HepG2 (cell line): ENCODE measurements at regions not wholly inside any gene's neighbourhood (a gene's known extent, or its start where the extent isn't known, plus 50 kb on each side); places are given as distances from the start of the nearest gene placed in this dataset.

Experiments used
- ATAC-seq: fragments of 200-7000 bp; cut with Tn5 transposase; 3 replicates; pipeline ENCODE4 v1.9.1; 2020; ENCODE audit warnings: mild to moderate bottlenecking, moderate library complexity
- BruUV-seq: library from RNA; stranded (reverse); fragments of 400-500 nt; replicated peaks from 2 replicates; lab custom pipeline; 2021; lab: Mats Ljungman, UMichigan
- CTCF ChIA-PET: fragments of 300-600 bp; formaldehyde crosslinking; extraction: SDS; loops from one replicate; lab custom pipeline; 2021; ENCODE audit warnings: low total read pairs, inconsistent platforms, low intra/inter-chr PET ratio; lab: Yijun Ruan, JAX
- POLR2A ChIA-PET: fragments of 350-600 bp; sonication (Branson Sonifier 250); formaldehyde crosslinking; loops from one replicate; lab custom pipeline; 2020; ENCODE audit warnings: antibody characterized with exemption, inconsistent platforms; lab: Yijun Ruan, JAX
- DNase-seq: peaks from one replicate; pipeline ENCODE4 v3.0.0-alpha.2; 2015; ENCODE audit warnings: low spot score
- FAIRE-seq: peaks from 3 replicates; lab custom pipeline; 2011; peaks lifted over from hg19 to GRCh38; lab: Jason Lieb, UNC
- H2AFZ ChIP-seq: one replicate; pipeline ENCODE4 v1.6.1; 2011; ENCODE audit warnings: low read length, inconsistent platforms
- H3K27ac ChIP-seq: fragments of 300-600 bp; 3 replicates; pipeline ENCODE4 v1.8.0; 2011; ENCODE audit warnings: mixed run types, mild to moderate bottlenecking, mixed read lengths, low read length, inconsistent platforms; ENCODE audit not compliant: insufficient read depth; ENCODE audit errors: extremely low read length
- H3K27me3 ChIP-seq, 2 experiments: fragments of 200-600 bp in 1 of 2; 2 replicates in 1 of 2; 3 replicates in 1 of 2; pipeline versions ENCODE4 v1.6.0 to v1.8.0; 2011; ENCODE audit warnings: low read length in 2 of 2, mild to moderate bottlenecking in 2 of 2, moderate library complexity in 2 of 2, inconsistent platforms in 1 of 2; ENCODE audit not compliant: insufficient read depth in 2 of 2, control insufficient read depth in 1 of 2
- H3K36me3 ChIP-seq, 2 experiments: fragments of 200-600 bp in 1 of 2; replicated peaks in 1 of 2; 2 replicates in 1 of 2; 3 replicates in 1 of 2; pipeline versions ENCODE4 v1.5.1 to v1.8.0; 2011; ENCODE audit warnings: low read length in 2 of 2, inconsistent platforms in 1 of 2; ENCODE audit not compliant: insufficient read depth in 2 of 2, control insufficient read depth in 1 of 2
- H3K4me1 ChIP-seq: 2 replicates; pipeline ENCODE4 v1.5.1; 2012; ENCODE audit warnings: low read length, inconsistent platforms; ENCODE audit not compliant: insufficient read depth
- H3K4me2 ChIP-seq: 2 replicates; pipeline ENCODE4 v1.6.0; 2011; ENCODE audit warnings: low read depth, low read length, inconsistent platforms
- H3K4me3 ChIP-seq, 3 experiments: fragments of 200-600 bp in 1 of 3; sonication (generic), shearing (Covaris generic) in 1 of 3; replicated peaks in 1 of 3; 2 replicates each; pipeline ENCODE4 v1.5.1; 2011 to 2016; ENCODE audit warnings: low read length in 3 of 3, inconsistent platforms in 2 of 3, low read depth in 2 of 3, mild to moderate bottlenecking in 2 of 3, control low read depth in 1 of 3, mixed read lengths in 1 of 3; ENCODE audit not compliant: insufficient read depth in 1 of 3
- H3K79me2 ChIP-seq: one replicate; pipeline ENCODE4 v1.6.1; 2011; ENCODE audit warnings: low read length, inconsistent platforms; ENCODE audit not compliant: insufficient read depth
- H3K9ac ChIP-seq: 2 replicates; pipeline ENCODE4 v1.6.0; 2011; ENCODE audit warnings: mild to moderate bottlenecking, low read depth, low read length, inconsistent platforms; ENCODE audit not compliant: insufficient read depth
- H3K9me3 ChIP-seq: 2 replicates; pipeline ENCODE4 v1.5.1; 2012; ENCODE audit warnings: mild to moderate bottlenecking, low read length
- H4K20me1 ChIP-seq: 2 replicates; pipeline ENCODE4 v1.6.0; 2011; ENCODE audit warnings: inconsistent platforms, mild to moderate bottlenecking, low read length, moderate library complexity; ENCODE audit not compliant: insufficient read depth
- CENPT ChIP-seq: sonication (generic); formaldehyde crosslinking; IDR thresholded peaks from 2 replicates; pipeline ENCODE4 v1.8.0; 2022; ENCODE audit warnings: low read depth, mild to moderate bottlenecking, moderate library complexity, missing genetic modification reagents
- NCOA2 ChIP-seq: sonication (generic); formaldehyde crosslinking; IDR thresholded peaks from 2 replicates; pipeline ENCODE4 v1.8.0; 2022; ENCODE audit warnings: inconsistent platforms
- PPARG ChIP-seq: conservative IDR thresholded peaks from 2 replicates; pipeline ENCODE4 v1.6.1; 2016; ENCODE audit warnings: missing biosample characterization, missing genetic modification reagents
- ZC3H13 ChIP-seq: sonication (generic); formaldehyde crosslinking; IDR thresholded peaks from 2 replicates; pipeline ENCODE4 v1.8.1; 2023; ENCODE audit warnings: mild to moderate bottlenecking, missing genetic modification reagents, moderate library complexity
- ZNF253 ChIP-seq: sonication (generic); formaldehyde crosslinking; IDR thresholded peaks from 2 replicates; pipeline ENCODE4 v1.8.0; 2022; ENCODE audit warnings: mild to moderate bottlenecking, missing genetic modification reagents, borderline replicate concordance
- ZNF335 ChIP-seq: sonication (generic); formaldehyde crosslinking; IDR thresholded peaks from 2 replicates; pipeline ENCODE4 v1.4.0; 2020; ENCODE audit warnings: missing genetic modification reagents
- ZNF34 ChIP-seq: sonication (generic); formaldehyde crosslinking; IDR thresholded peaks from 2 replicates; pipeline ENCODE4 v1.4.0; 2020; ENCODE audit warnings: mild to moderate bottlenecking, missing genetic modification reagents, borderline replicate concordance
- ZNF547 ChIP-seq: sonication (generic); formaldehyde crosslinking; IDR thresholded peaks from 2 replicates; pipeline ENCODE4 v1.5.1; 2020; ENCODE audit warnings: mild to moderate bottlenecking, missing genetic modification reagents
- ZNF678 ChIP-seq: sonication (generic); formaldehyde crosslinking; IDR thresholded peaks from 2 replicates; pipeline ENCODE4 v1.4.0; 2020; ENCODE audit warnings: mild to moderate bottlenecking, missing genetic modification reagents
- ZNF788 ChIP-seq: sonication (generic); formaldehyde crosslinking; IDR thresholded peaks from 2 replicates; pipeline ENCODE4 v1.5.0; 2020; ENCODE audit warnings: mild to moderate bottlenecking, missing genetic modification reagents, borderline replicate concordance
- WGBS: methylation state at CpG from one replicate; pipeline ENCODE4 v1.1.6; 2017; ENCODE audit warnings: low lambda C conversion rate; 5-methylcytosine and 5-hydroxymethylcytosine counted together
- in situ Hi-C: cut with HindIII; loops from 2 replicates; pipeline ENCODE4 v1.10.0; 2017; ENCODE audit warnings: low pct_unique_long_range_greater_than_20kb; ENCODE audit not compliant: extremely low pct_ligation_motif_present
- intact Hi-C: fragments of 100-400 bp; cut with micrococcal nuclease; formaldehyde crosslinking; loops from one replicate; pipeline ENCODE4 v1.10.0; 2022; ENCODE audit not compliant: unreplicated experiment
- TF ChIP-seq, protein P1 (sequence below): sonication (generic); formaldehyde crosslinking; IDR thresholded peaks from 2 replicates; pipeline ENCODE4 v1.9.0; 2021; ENCODE audit warnings: missing genetic modification reagents, borderline replicate concordance
- TF ChIP-seq, protein P2 (sequence below): sonication (generic); formaldehyde crosslinking; IDR thresholded peaks from 2 replicates; pipeline ENCODE4 v1.8.0; 2022; ENCODE audit warnings: low read depth, missing genetic modification reagents
- TF ChIP-seq, protein P3 (sequence below): sonication (generic); formaldehyde crosslinking; IDR thresholded peaks from 2 replicates; pipeline ENCODE4 v1.4.0; 2020; ENCODE audit warnings: mild to moderate bottlenecking, missing genetic modification reagents, borderline replicate concordance
- TF ChIP-seq, protein P4 (sequence below): sonication (generic); formaldehyde crosslinking; IDR thresholded peaks from 2 replicates; pipeline ENCODE4 v1.5.0; 2020; ENCODE audit warnings: missing genetic modification reagents

DNA sequence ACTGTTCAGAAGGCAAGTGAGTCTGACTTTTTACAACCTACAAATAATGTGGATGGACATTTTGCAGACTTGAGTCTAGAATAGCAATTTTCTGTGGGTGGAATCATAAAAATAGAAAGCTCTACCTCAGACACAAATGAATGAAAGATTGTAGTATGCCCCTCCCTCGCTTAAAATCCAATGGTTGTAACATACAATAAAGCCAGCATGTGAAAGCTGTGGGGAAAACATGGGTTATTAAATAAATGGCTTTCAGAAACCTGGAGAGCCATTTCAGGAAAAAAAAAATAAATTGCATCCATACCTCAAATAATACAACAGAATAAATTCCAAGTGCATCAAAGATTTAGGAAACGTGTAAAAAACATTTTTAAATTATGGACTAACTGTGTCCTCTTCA lies 123.1 kb upstream of the MON1B start (continued):
- TF ChIP-seq, protein P1, sequence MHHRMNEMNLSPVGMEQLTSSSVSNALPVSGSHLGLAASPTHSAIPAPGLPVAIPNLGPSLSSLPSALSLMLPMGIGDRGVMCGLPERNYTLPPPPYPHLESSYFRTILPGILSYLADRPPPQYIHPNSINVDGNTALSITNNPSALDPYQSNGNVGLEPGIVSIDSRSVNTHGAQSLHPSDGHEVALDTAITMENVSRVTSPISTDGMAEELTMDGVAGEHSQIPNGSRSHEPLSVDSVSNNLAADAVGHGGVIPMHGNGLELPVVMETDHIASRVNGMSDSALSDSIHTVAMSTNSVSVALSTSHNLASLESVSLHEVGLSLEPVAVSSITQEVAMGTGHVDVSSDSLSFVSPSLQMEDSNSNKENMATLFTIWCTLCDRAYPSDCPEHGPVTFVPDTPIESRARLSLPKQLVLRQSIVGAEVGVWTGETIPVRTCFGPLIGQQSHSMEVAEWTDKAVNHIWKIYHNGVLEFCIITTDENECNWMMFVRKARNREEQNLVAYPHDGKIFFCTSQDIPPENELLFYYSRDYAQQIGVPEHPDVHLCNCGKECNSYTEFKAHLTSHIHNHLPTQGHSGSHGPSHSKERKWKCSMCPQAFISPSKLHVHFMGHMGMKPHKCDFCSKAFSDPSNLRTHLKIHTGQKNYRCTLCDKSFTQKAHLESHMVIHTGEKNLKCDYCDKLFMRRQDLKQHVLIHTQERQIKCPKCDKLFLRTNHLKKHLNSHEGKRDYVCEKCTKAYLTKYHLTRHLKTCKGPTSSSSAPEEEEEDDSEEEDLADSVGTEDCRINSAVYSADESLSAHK: no peak
- TF ChIP-seq ZNF678 (CRISPR knock-in tag): no peak
- no peak for TF ChIP-seq ZNF788
- no peak for TF ChIP-seq ZNF335
- TF ChIP-seq NCOA2 (CRISPR knock-in tag): no peak
- no peak for TF ChIP-seq ZC3H13 (CRISPR knock-in tag)
- TF ChIP-seq ZNF34 (CRISPR knock-in tag): no peak
- TF ChIP-seq, all 625 proteins: peak for 0

DNA sequence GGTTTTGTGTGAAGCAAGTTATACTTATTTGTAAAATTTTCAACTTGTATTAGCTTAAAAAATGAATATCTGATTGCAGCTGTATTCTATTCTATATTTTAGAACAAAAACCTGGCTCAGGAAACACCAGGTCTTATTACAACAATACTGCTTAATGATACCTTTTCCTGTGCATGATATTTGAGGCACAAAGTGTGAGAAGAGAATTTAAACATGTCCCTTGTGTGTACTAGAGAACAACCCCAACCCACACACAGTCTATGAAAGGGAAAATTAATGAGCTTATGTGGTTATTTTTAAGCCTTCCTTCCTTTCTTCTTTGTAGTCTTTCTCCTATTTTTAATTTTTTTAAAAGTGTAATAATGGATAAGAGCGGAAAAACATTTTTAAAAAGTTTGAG lies 122.6 kb upstream of the MON1B start:
- intact Hi-C loops (no loop called here), in situ Hi-C loops (no loop called here)
- Histone ChIP-seq H3K4me3 (no peak overlapping the region), H3K4me1 (no peaks in the 10 kb centered on the region), H3K9me3 (no peaks in the 10 kb centered on the region), H3K9ac (no peak overlapping the region), H3K36me3 (no peaks in the 10 kb centered on the region), H2AFZ (no peak overlapping the region), H3K27me3 (no peaks in the 10 kb centered on the region), H3K79me2 (no peaks in the 10 kb centered on the region), H4K20me1 (no peaks in the 10 kb centered on the region), H3K27ac (no peak overlapping the region), H3K4me2 (no peak overlapping the region)
- ATAC-seq (no peak), DNase-seq (no peak), FAIRE-seq (no peak)
- ChIA-PET CTCF (no interaction called here), POLR2A (no interaction called here)
- WGBS: 5% methylated on average over 1 of the region's 1 CpG
- no TSS peak for BruUV-seq
- TF ChIP-seq, protein P2, sequence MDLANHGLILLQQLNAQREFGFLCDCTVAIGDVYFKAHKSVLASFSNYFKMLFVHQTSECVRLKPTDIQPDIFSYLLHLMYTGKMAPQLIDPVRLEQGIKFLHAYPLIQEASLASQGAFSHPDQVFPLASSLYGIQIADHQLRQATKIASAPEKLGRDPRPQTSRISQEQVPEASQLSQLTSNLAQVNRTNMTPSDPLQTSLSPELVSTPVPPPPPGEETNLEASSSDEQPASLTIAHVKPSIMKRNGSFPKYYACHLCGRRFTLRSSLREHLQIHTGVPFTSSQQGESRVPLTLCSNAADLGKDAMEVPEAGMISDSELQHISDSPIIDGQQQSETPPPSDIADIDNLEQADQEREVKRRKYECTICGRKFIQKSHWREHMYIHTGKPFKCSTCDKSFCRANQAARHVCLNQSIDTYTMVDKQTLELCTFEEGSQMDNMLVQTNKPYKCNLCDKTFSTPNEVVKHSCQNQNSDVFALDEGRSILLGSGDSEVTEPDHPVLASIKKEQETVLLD (CRISPR knock-in tag): no peak
- TF ChIP-seq NCOA2 (CRISPR knock-in tag) (no peak), PPARG (CRISPR knock-in tag) (no peak), CENPT (CRISPR knock-in tag) (no peak), ZNF547 (no peak), ZNF253 (no peak)
- TF ChIP-seq, protein P3, sequence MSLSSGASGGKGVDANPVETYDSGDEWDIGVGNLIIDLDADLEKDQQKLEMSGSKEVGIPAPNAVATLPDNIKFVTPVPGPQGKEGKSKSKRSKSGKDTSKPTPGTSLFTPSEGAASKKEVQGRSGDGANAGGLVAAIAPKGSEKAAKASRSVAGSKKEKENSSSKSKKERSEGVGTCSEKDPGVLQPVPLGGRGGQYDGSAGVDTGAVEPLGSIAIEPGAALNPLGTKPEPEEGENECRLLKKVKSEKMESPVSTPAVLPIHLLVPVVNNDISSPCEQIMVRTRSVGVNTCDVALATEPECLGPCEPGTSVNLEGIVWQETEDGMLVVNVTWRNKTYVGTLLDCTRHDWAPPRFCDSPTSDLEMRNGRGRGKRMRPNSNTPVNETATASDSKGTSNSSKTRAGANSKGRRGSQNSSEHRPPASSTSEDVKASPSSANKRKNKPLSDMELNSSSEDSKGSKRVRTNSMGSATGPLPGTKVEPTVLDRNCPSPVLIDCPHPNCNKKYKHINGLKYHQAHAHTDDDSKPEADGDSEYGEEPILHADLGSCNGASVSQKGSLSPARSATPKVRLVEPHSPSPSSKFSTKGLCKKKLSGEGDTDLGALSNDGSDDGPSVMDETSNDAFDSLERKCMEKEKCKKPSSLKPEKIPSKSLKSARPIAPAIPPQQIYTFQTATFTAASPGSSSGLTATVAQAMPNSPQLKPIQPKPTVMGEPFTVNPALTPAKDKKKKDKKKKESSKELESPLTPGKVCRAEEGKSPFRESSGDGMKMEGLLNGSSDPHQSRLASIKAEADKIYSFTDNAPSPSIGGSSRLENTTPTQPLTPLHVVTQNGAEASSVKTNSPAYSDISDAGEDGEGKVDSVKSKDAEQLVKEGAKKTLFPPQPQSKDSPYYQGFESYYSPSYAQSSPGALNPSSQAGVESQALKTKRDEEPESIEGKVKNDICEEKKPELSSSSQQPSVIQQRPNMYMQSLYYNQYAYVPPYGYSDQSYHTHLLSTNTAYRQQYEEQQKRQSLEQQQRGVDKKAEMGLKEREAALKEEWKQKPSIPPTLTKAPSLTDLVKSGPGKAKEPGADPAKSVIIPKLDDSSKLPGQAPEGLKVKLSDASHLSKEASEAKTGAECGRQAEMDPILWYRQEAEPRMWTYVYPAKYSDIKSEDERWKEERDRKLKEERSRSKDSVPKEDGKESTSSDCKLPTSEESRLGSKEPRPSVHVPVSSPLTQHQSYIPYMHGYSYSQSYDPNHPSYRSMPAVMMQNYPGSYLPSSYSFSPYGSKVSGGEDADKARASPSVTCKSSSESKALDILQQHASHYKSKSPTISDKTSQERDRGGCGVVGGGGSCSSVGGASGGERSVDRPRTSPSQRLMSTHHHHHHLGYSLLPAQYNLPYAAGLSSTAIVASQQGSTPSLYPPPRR (CRISPR knock-in tag): no peak
- TF ChIP-seq, protein P4, sequence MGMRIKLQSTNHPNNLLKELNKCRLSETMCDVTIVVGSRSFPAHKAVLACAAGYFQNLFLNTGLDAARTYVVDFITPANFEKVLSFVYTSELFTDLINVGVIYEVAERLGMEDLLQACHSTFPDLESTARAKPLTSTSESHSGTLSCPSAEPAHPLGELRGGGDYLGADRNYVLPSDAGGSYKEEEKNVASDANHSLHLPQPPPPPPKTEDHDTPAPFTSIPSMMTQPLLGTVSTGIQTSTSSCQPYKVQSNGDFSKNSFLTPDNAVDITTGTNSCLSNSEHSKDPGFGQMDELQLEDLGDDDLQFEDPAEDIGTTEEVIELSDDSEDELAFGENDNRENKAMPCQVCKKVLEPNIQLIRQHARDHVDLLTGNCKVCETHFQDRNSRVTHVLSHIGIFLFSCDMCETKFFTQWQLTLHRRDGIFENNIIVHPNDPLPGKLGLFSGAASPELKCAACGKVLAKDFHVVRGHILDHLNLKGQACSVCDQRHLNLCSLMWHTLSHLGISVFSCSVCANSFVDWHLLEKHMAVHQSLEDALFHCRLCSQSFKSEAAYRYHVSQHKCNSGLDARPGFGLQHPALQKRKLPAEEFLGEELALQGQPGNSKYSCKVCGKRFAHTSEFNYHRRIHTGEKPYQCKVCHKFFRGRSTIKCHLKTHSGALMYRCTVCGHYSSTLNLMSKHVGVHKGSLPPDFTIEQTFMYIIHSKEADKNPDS (CRISPR knock-in tag): no peak
